ENCODE measurements at regions not wholly inside any gene's neighbourhood (a gene's known extent, or its start where the extent isn't known, plus 50 kb on each side); places are given as distances from the start of the nearest gene placed in this dataset.
A peak's percentile ranks its signal among the peaks of the same experiment; 100 is the strongest.

DNA sequence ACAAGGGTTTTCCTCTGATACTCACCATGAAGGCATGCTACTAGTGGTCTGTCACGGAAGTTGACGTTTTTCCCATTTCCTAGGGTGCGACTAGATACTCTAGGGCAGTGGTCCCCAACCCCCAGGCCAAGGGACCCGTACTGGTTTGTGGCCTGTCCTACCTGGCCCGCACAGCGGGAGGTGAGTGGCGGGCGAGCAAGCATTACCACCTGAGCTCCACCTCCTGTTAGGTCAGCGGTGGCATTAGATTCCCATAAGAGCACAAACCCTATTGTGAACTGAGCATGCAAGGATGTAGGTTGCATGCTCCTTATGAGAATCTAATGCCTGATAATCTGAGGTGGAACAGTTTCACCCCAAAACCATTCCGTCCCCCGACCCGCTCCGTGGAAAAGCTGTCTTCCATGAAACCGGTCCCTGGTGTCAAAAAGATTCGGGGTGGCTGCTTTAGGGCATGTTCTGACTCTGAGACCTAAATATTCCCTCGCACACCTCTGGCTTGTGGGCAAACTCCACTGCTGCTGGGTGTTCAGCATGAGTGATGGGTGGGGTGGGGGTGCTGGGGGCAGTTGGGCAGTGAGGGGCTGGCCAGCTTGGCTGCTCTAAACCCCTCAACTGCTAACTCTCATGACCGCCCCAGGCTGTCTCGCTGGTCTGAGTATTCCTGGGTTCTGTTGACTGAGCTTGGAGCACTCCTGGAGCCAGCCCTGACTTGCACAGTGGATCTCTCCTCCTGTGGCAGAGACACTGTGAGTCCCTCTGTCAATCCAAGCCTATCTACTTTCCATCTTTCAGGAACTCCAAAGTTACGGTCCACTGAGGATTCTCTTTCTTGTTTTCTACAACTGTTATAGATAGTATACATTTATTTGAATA lies 78.3 kb upstream of the NEK6 start:
- no peak for DNase-seq

- no peak for DNase-seq
Observed at GRCh38 chr9:124180557-124180956, 77.2 kb upstream of the NEK6 start.

- DNase-seq = no peak
Observed at GRCh38 chr9:124182741-124183140, 75.0 kb upstream of the NEK6 start.

- DNase-seq = no peak
Observed at GRCh38 chr9:124183772-124184171, 74.0 kb upstream of the NEK6 start.

DNA sequence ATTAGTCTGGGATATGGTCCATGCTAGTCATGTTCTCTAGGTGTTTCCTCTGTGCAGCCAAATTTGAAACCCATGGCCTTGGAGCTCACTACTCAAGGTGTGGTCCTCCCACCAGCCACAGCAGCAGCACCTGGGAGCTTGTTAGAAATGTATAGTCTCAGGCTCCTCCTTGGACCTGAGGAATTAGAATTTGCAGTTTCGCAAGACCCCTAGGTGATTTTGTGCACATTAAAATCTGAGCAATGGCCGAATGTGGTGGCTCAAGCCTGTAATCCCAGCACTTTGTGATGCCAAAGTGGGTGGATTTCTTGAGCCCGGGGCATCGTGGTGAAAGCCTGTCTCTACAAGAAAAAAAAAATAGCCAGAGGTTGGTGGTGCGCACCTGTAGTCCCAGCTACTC lies 72.3 kb upstream of the NEK6 start:
- no peak for DNase-seq

DNA sequence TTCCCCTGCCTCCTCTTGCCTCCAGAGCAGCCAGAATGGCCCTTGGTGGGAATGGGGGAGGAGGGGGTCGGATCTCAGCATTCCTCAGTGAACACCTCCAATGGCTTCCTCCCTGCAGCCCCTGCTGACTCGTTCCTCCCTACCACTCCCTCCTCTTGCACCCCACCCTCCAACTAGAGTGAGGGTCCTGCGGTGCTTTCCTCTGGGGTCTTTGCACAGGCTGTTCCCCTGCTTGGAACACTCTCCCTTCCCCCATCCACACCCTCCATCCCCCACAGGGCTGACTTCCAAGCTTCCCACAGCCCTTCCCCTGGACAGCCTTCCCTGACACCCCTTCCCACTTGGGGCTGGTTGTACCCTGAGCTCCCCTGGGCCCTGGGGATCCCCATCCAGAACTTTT lies 70.4 kb upstream of the NEK6 start:
- no peak for DNase-seq

DNA sequence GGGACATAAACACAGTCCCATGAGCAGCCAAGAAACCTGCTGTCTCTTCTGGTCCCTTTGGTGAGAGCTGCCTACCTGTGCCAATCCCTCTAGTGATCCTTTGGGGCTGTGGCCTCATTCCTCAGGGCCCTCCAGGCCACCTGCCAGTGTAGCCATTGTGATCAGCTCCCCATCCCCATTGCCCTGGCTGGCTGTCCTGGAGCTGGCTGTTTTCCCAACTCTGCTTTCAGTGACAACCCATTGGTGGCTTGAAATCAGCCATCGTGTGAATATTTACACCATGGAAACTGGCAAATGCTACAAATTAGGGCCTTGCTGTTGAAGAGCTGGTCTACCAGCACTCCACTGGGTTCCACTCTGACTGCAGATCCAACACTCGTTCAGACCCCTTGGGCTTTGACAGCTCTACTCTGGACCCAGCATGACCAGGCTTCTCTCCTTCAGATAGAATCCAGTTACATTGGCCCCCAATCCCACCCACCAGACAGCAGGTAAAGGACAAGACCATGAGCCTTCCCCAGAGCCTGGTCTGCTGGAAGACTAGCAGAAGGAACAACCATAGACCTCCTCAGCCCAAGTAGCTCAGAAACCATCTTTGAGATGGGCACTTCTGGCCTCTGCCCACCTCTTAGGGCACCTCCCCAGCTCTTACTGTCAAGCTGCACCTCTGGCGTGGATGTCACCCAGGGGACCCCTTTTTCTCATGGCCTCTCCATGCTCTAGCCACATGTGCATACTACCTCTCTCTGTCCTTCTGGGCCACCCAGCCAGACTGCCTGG lies 69.2 kb upstream of the NEK6 start:
- DNase-seq = no peak

- no peak for DNase-seq
Observed at GRCh38 chr9:124190761-124191160, 67.0 kb upstream of the NEK6 start.

DNA sequence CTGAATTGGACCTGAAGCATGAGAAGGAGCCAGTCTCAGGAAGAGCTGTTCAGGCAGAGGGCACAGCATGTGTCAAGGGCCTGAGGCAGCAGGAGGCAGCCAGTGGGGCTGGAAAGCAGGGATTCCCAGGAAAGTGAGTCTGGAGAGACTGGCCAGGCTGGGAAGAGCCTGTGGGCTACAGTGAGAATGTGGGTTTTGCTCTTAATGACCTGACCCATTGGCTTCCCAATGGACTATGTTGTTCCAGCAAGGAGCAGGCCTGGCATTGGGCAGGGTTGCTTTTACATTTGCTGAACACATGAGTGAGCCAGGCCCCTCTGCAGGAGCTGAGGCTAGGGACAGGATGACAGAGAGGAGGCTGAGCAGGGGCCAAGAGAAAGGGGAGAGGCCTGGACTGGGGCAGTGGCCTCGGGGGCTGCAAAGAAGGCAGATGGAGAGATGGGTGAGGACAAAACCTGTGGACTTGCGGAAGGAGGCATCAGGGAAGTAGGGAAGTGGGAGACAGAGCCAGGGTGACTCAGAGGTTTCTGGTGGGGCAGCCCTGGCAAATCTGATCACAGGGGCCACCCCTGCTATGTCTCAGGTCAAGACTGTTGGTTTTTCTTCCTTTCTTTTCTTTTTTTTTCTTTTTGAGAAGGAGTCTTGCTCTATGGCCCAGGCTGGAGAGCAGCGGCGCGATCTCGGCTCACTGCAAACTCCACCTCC lies 65.9 kb upstream of the NEK6 start:
- no peak for DNase-seq

- DNase-seq = no peak
Observed at GRCh38 chr9:124196814-124197176, 61.0 kb upstream of the NEK6 start.

DNA sequence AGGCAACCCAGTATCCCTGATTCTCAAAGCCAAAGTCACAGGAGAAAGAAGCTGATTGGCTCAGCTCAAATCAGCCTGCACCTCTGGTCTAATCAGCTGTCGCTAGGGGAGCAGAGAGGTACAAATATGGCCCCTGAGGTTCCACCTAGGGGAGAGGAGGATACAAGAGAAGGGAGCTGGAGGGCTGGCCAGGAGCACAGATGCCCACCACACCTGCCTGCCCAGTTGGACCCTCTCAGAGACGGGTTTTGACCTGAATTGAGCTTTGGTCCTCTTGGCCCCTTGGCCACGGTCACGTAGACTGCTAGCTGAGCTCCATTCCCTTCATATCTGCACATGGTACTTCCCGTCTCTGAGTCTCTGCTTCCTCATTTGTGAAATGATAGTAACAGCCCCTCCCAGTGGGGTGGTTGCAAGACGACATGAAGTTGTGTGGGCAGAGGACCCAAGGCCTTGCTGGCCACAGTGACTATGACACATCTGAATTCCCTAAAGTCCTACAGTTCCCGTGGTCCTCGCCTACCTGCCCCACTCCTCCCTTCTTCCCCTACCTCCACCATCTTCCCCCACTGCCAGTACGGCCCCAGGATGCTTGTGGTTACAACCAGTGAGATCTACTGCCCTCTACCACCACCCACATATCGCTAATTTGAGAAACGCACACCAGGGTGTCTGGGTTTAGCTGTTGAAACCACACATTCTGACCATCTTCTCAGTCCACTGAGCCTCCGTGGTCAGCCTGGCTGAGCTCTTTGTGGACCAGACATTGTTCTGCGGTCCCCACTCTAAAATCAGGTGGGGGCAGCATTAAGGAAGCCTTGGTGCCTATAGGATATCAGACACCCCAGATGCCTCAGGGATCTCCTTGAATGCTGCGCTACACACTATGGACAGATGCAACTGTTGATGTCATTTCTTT lies 60.3 kb upstream of the NEK6 start:
- DNase-seq = peak; percentile 27

DNA sequence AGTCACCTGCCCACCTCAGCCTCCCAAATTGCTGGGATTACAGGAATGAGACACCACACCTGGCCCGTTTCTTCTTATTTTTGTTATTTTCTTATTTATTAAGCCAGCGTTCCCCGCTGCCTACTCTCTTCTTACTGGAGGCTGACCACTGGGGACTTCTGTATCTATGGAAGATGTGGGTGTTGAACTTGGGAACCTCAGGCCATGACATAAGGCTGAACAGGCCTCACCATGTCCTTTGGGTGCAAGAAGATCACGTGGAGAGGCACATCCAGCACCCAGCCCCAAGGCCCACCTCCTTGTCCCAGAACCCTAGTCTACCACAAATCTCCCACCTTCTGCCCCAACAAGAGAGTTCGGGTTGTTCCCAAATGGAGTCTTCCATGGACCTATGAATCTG lies 59.4 kb upstream of the NEK6 start:
- DNase-seq = no peak

DNA sequence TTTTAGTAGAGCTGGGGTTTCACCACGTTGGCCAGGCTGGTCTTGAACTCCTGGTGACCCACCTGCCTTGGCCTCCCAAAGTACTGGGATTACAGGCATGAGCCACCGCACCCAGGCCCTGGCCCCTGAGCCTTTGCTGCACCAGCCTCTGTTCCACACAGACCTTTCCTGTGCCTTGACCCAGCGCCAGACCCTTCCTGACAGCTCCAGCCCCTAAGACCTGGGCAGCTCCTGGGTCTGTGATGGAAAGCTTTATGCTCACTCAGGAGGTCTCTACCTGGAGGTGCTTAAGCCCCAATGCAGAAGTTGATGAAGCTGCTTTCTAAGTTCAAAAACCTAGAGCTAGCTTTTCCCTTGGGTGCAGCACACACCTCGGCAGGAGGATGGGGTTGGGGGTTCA lies 58.8 kb upstream of the NEK6 start:
- DNase-seq = no peak

GRCh38 chr9:124199474-124199873 lies 58.3 kb upstream of the NEK6 start:
- no peak for DNase-seq

DNA sequence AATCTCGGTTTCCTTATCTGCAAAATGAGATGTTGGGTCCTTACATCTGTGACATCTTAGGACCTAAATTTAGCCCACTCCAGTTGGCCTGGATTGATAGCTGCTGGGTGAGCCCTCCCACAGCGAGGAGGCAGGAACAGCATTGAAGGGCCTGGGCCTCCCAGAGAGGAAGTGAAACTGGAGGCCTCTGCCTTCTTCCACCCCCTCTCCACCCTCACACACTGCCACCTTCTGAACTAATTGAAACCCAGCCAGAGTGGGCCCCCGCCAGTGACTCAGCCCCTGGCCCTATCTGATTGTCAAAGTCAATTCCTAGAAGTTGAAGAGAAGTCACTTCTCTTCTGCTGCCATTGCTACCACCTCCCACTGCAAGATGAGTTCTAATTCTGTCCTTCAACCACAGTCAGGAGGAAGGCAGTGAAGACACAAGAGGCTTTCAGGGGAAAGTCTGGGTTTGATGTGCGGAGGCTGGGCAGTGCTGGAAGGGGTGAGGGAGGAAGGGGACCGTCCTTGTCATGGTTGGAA lies 55.2 kb upstream of the NEK6 start:
- DNase-seq = peak; percentile 95

- no peak for DNase-seq
Observed at GRCh38 chr9:124205686-124206352, 51.9 kb upstream of the NEK6 start.

DNA sequence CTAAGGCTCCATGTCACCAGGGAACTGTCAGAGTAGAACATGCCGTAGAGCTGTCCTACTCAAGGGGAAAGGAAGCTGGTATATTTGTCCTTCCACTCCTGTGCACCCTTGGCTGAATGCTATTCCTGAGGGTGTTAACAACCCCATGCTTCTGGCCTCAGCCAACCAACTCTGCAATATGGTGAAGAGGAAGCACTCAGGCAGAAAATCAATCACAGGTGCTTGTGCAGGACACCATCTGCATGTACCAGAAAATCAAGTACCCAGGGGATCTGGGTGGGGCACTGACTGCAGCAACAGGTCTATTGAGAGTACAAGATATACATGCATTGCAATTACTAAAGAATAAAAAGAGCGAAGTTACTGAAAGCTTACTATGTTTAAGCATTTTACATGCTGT lies 51.4 kb upstream of the NEK6 start:
- DNase-seq = no peak

Data from activated CD4-positive, alpha-beta T cell treated with anti-CD3 and anti-CD28 coated beads, Interleukin-2, Interleukin-6, amounts not matched to agents 100 ng/mL and 50 ng/mL, durations not matched to agents 16 hours and 8 hours (primary cell).